AG04450 (cell line): ENCODE measurements at regions not wholly inside any gene's neighbourhood (a gene's known extent, or its start where the extent isn't known, plus 50 kb on each side); places are given as distances from the start of the nearest gene placed in this dataset.

ENCODE experiments used
- CTCF ChIA-PET: fragments of 300-600, 350-600 bp; formaldehyde crosslinking; extraction: SDS; loops from one replicate; lab custom pipeline; 2022; ENCODE audit warnings: antibody characterized with exemption, inconsistent platforms; lab: Charles Lee
- POLR2A ChIA-PET: fragments of 350-600 bp; formaldehyde crosslinking; extraction: SDS; loops from one replicate; lab custom pipeline; 2021; ENCODE audit warnings: antibody characterized with exemption, inconsistent platforms; lab: Yijun Ruan, JAX
- DNase-seq: peaks from one replicate; pipeline ENCODE4 v3.0.0-alpha.2; 2011; ENCODE audit warnings: low read depth, low spot score
- H3K27ac ChIP-seq: one replicate; pipeline ENCODE4 v1.5.1; 2012; ENCODE audit warnings: low read depth, low read length, control low read depth
- H3K27me3 ChIP-seq: one replicate; pipeline ENCODE4 v1.6.0; 2012; ENCODE audit warnings: low read length; ENCODE audit not compliant: control insufficient read depth, insufficient read depth
- H3K4me3 ChIP-seq: 2 replicates; pipeline ENCODE4 v1.5.1; 2011; ENCODE audit warnings: mild to moderate bottlenecking, low read depth, low read length, control low read depth
- H3K9me3 ChIP-seq: 2 replicates; pipeline ENCODE4 v1.5.1; 2012; ENCODE audit warnings: low read length; ENCODE audit not compliant: control insufficient read depth, insufficient read depth
- TF ChIP-seq, protein P1 (sequence below): IDR thresholded peaks from 2 replicates; pipeline ENCODE4 v1.5.1; 2011; ENCODE audit warnings: low read depth, low read length, control low read depth, inconsistent platforms

- Histone ChIP-seq H3K27ac (no peak overlapping the region), H3K27me3 (no peaks in the 10 kb centered on the region), H3K4me3 (no peak overlapping the region), H3K9me3 (peaks cover 2% of the 10 kb centered on the region; the same call in 1 of the 2 replicates)
- ChIA-PET CTCF (interaction anchor here (0.7 kb wide), 1 partner anchor 12 kb away, joined by 4 read pairs; no protein-coding TSS in a partner anchor), POLR2A (no interaction called here)
- DNase-seq, result no peak
- TF ChIP-seq, protein P1, sequence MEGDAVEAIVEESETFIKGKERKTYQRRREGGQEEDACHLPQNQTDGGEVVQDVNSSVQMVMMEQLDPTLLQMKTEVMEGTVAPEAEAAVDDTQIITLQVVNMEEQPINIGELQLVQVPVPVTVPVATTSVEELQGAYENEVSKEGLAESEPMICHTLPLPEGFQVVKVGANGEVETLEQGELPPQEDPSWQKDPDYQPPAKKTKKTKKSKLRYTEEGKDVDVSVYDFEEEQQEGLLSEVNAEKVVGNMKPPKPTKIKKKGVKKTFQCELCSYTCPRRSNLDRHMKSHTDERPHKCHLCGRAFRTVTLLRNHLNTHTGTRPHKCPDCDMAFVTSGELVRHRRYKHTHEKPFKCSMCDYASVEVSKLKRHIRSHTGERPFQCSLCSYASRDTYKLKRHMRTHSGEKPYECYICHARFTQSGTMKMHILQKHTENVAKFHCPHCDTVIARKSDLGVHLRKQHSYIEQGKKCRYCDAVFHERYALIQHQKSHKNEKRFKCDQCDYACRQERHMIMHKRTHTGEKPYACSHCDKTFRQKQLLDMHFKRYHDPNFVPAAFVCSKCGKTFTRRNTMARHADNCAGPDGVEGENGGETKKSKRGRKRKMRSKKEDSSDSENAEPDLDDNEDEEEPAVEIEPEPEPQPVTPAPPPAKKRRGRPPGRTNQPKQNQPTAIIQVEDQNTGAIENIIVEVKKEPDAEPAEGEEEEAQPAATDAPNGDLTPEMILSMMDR, result no peak
Measured at GRCh38 chr20:50242548-50242862, 51.9 kb downstream of the CEBPB start.

DNA sequence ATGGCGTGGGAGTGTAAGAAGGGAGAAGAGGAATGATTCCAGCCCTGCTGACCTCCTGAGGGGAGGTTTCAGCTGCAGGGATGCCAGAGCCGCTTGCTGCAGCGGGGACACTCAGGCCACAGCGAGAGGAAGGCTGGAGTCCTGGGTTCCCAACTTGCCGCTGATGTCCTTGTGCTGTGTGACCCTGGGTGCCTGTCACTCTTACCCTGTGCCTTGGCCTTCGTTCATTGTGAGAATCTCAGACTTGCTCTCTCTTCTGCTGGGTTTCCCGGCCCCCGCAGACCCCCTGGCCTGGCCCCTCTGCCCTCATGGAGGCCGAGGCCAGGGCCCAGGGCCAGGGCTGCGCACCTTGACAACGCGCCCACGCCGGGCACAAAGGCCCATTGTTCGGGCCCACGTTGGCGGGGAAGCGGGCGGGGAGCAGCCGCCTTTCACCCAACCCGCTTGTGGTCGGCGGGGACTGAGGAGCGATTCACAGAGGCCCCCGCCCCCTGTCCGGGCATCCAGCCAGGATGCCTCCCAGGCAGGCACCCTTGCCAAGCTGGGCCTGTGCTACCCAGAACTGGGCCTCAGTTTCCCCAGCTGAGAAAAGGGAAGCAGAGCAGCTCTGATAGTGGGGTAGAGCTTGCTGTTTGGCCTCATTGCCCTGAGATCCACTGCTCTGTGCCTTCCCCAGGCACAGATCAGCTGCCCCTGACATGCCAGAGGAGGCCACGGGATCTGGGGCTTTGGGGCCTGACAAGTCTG lies 52.4 kb downstream of the CEBPB start:
- TF ChIP-seq, protein P1, result no peak
- Histone ChIP-seq H3K9me3 (peaks cover 2% of the 10 kb centered on the region; the same call in 1 of the 2 replicates), H3K27ac (no peak overlapping the region), H3K4me3 (no peak overlapping the region), H3K27me3 (no peaks in the 10 kb centered on the region)
- CTCF ChIA-PET, result interaction anchor here (0.6 to 0.7 kb wide), 2 partner anchors 12 kb away, joined by 3 to 4 read pairs; no protein-coding TSS in a partner anchor
- DNase-seq, result no peak
- POLR2A ChIA-PET, result no interaction called here

DNA sequence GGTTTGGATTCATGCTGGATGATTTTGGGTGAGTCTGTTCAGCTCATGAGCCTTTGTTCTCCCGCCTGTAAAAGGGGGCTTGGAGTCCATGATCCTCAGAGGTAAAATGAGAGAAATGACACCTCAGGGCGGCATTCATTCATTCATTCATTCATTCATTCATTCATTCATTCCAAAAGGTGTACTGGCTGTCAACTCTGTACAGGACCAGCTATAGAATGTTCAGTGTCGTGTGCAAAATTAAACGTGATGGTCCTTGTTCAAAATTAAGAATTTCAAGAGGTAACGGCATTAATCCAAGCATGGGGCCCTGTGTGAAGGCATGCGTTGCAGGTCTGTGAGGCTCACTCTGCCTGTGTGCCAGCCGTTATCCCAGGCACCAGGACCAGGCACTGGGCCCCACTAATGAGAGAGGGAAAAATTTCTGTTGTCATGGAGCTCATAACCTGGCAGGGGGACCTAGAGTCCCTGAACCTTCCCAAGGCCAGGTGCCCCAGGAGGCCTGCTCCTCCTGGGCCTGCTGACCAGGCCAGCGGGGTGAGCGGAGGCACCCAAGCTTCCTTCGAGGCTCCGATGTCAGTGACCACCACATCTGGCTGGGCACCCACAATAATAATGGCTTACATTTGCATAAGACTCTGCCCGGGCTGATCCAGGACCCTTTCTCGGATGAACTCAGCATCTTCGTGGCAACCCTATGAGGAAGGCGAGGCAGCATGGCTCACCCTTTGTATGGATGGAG lies 53.2 kb downstream of the CEBPB start:
- CTCF ChIA-PET, result interaction anchor here (0.6 kb wide), 1 partner anchor 13 kb away, joined by 3 read pairs; no protein-coding TSS in a partner anchor
- DNase-seq, result no peak

DNA sequence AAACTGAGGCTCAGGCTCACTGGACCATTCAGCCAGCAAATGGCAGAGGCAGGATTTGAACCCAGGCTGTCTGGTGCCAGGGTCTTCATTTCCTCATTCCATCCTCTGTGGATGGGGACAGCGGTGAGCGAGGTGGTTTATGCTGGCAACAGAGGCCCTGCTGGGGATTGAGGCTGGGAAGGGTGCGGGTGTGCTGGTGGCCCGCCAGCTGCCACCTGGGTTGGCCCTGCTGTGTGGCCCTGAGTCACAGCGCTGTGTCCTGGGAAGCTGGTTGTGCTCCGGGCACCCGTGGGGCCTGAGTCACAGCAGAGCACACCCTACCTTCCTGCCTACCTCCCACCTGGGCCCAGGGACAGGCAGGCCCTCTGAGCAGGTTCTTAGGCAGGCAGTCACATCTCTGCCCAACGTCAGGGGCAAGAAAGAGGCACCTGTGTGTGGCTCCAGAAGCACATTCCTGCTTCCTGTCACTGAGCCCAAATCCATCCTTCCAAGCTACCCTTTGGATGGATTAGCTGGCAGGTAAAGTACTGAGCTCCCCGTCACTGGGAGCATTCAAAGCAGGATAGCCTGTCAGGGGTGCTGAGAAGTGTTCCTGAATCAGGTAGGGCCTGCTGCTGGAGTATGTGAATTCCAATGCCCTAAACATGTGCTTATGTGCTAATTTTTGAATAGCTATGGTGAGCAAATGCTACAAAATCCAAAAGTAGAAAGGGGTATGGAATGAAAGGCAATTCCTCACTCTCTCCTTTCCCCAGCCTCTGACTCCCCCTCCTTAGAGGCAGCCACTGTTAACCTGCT lies 53.9 kb downstream of the CEBPB start:
- peaks cover 2% of the 10 kb centered on the region; the same call in 1 of the 2 replicates for H3K9me3 ChIP-seq
- H3K4me3 ChIP-seq, result no peak overlapping the region
- DNase-seq, result no peak
- CTCF ChIA-PET, result no interaction called here
- POLR2A ChIA-PET, result interaction anchor here (0.5 to 0.9 kb wide), 4 partner anchors 12 to 64 kb away, joined by 4 to 14 read pairs (median 4); no protein-coding TSS in a partner anchor
- TF ChIP-seq, protein P1, result no peak
- H3K27ac ChIP-seq, result no peak overlapping the region
- H3K27me3 ChIP-seq, result no peaks in the 10 kb centered on the region

More for the DNA sequence above, 53.2 kb downstream of the CEBPB start:
- no peak overlapping the region for H3K27ac ChIP-seq
- TF ChIP-seq, protein P1, result no peak
- POLR2A ChIA-PET, result no interaction called here
- H3K27me3 ChIP-seq, result no peaks in the 10 kb centered on the region
- H3K9me3 ChIP-seq, result peaks cover 2% of the 10 kb centered on the region; the same call in 1 of the 2 replicates
- H3K4me3 ChIP-seq, result no peak overlapping the region
